ENCODE measurements at regions not wholly inside any gene's neighbourhood (a gene's known extent, or its start where the extent isn't known, plus 50 kb on each side); places are given as distances from the start of the nearest gene placed in this dataset.
A peak's percentile ranks its signal among the peaks of the same experiment; 100 is the strongest.

GRCh38 chr6:26149240-26149639 is 62.0 kb downstream of the HFE start:
- DNase-seq (ENCODE audit: extremely low read depth, insufficient read length), result no peak
- Histone ChIP-seq H3K36me3 (ENCODE audit: control insufficient read depth, insufficient read depth, low read length) (no peaks in the 10 kb centered on the region), H3K4me3 (replicated peaks; ENCODE audit: low read depth, low read length) (no peak overlapping the region), H3K27me3 (replicated peaks; ENCODE audit: control insufficient read depth, insufficient read depth, low read length) (no peaks in the 10 kb centered on the region)
- TF ChIP-seq, protein P1, sequence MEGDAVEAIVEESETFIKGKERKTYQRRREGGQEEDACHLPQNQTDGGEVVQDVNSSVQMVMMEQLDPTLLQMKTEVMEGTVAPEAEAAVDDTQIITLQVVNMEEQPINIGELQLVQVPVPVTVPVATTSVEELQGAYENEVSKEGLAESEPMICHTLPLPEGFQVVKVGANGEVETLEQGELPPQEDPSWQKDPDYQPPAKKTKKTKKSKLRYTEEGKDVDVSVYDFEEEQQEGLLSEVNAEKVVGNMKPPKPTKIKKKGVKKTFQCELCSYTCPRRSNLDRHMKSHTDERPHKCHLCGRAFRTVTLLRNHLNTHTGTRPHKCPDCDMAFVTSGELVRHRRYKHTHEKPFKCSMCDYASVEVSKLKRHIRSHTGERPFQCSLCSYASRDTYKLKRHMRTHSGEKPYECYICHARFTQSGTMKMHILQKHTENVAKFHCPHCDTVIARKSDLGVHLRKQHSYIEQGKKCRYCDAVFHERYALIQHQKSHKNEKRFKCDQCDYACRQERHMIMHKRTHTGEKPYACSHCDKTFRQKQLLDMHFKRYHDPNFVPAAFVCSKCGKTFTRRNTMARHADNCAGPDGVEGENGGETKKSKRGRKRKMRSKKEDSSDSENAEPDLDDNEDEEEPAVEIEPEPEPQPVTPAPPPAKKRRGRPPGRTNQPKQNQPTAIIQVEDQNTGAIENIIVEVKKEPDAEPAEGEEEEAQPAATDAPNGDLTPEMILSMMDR (IDR thresholded peaks at IDR 0.05; ENCODE audit: insufficient read depth, low read length, poor library complexity, severe bottlenecking), result no peak

DNA sequence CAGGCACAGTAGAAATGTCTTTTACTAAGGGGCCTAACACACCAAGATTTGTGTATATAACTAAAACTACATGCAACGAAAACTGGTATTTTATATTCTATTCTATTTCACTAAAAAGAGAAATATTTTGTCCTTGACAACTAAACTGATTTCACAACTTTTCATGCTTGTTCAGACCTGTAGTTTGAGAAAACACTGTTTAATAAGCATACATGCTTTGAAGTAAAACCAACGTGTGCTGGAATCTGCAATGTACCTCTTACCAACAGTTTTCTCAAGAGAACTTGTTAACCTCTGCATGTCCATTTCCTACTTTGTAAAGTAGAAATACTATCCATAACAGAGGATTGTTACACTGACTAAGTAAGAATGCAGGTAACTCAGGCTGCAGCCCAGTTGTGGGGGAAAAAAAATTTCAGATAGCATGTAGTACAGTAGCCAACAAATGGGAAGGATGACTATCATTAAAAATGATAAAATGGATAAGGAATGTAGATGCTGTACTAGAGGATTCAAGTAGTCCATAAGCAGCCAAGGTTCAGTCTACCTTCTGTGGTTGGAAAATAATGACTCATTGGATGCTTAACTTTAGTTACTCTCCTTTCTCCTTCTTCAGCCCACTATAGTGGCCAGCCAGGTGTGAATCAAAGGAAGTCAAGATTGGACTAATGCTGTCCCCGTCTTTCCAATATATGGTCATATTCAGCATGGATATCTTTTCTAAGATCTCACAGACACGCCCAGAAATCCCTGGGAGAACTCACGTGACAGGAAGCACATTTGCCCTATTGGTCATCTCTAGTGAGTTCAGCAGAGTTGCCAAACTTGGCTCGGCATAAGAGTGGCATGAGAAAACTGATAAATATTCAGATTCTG is 65.2 kb downstream of the HFE start:
- no peaks in the 10 kb centered on the region for H3K27me3 ChIP-seq (replicated peaks; ENCODE audit: control insufficient read depth, insufficient read depth, low read length)
- no peaks in the 10 kb centered on the region for H3K36me3 ChIP-seq (ENCODE audit: control insufficient read depth, insufficient read depth, low read length)
- no peak overlapping the region for H3K4me3 ChIP-seq (replicated peaks; ENCODE audit: low read depth, low read length)
- TF ChIP-seq, protein P1 (IDR thresholded peaks at IDR 0.05; ENCODE audit: insufficient read depth, low read length, poor library complexity, severe bottlenecking), result no peak
- DNase-seq (ENCODE audit: extremely low read depth, insufficient read length), result no peak

GRCh38 chr6:26155061-26155930 is 68.1 kb downstream of the HFE start:
- Histone ChIP-seq H3K27me3 (replicated peaks; ENCODE audit: control insufficient read depth, insufficient read depth, low read length) (no peaks in the 10 kb centered on the region), H3K36me3 (ENCODE audit: control insufficient read depth, insufficient read depth, low read length) (no peaks in the 10 kb centered on the region), H3K4me3 (replicated peaks; ENCODE audit: low read depth, low read length) (peak overlapping the region; percentile 43)
- TF ChIP-seq, protein P1 (IDR thresholded peaks at IDR 0.05; ENCODE audit: insufficient read depth, low read length, poor library complexity, severe bottlenecking), result no peak
- DNase-seq (ENCODE audit: extremely low read depth, insufficient read length), result no peak

- H3K27me3 ChIP-seq (replicated peaks; ENCODE audit: control insufficient read depth, insufficient read depth, low read length), result no peaks in the 10 kb centered on the region
- H3K4me3 ChIP-seq (replicated peaks; ENCODE audit: low read depth, low read length), result peak overlapping the region; percentile 75
- DNase-seq (ENCODE audit: extremely low read depth, insufficient read length), result peak; percentile 100
- no peaks in the 10 kb centered on the region for H3K36me3 ChIP-seq (ENCODE audit: control insufficient read depth, insufficient read depth, low read length)
- TF ChIP-seq, protein P1 (IDR thresholded peaks at IDR 0.05; ENCODE audit: insufficient read depth, low read length, poor library complexity, severe bottlenecking), result no peak
Observed at GRCh38 chr6:26156105-26156849, 69.0 kb downstream of the HFE start.

DNA sequence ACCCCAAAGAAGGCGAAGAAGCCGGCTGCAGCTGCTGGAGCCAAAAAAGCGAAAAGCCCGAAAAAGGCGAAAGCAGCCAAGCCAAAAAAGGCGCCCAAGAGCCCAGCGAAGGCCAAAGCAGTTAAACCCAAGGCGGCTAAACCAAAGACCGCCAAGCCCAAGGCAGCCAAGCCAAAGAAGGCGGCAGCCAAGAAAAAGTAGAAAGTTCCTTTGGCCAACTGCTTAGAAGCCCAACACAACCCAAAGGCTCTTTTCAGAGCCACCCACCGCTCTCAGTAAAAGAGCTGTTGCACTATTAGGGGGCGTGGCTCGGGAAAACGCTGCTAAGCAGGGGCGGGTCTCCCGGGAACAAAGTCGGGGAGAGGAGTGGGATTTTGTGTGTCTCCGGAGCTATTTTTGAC is 69.6 kb downstream of the HFE start:
- TF ChIP-seq, protein P1 (IDR thresholded peaks at IDR 0.05; ENCODE audit: insufficient read depth, low read length, poor library complexity, severe bottlenecking), result no peak
- H3K36me3 ChIP-seq (ENCODE audit: control insufficient read depth, insufficient read depth, low read length), result no peaks in the 10 kb centered on the region
- DNase-seq (ENCODE audit: extremely low read depth, insufficient read length), result no peak
- no peaks in the 10 kb centered on the region for H3K27me3 ChIP-seq (replicated peaks; ENCODE audit: control insufficient read depth, insufficient read depth, low read length)
- peak overlapping the region; percentile 75 for H3K4me3 ChIP-seq (replicated peaks; ENCODE audit: low read depth, low read length)
